ENCODE measurements at regions not wholly inside any gene's neighbourhood (a gene's known extent, or its start where the extent isn't known, plus 50 kb on each side); places are given as distances from the start of the nearest gene placed in this dataset.

DNA sequence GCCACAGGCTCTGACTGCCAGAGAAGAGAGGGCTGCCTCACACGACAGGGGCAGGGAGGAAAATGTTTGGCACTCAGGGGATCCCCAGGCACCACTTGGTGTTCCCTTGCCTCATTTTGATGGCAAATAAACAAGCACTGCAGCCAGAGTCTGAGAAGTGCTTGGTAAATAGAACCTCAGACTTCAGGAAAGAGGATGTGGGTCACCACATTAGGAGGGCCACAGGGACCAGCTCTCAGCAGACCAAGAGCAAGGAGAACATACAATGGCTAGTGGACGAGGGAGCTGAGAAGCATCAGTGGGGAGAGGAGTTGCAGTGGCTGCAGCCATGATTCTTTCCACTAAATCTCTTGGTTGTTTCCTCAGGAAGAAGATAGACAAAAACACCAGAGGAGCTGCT, 413.9 kb downstream of the GADD45G start:
- peak in 1 of 2 donors; percentile 24 for DNase-seq (ENCODE audit: low spot score in 2 of 2)
- no peaks in the 10 kb centered on the region for H3K9me3 ChIP-seq
- WGBS, result 65% methylated on average over 2 of the region's 2 CpGs
- TF ChIP-seq POLR2A (IDR thresholded peaks at IDR 0.05) (no peak), POLR2AphosphoS5 (IDR thresholded peaks at IDR 0.05) (no peak), EP300 (IDR thresholded peaks at IDR 0.05) (no peak)
- TF ChIP-seq, protein P1, sequence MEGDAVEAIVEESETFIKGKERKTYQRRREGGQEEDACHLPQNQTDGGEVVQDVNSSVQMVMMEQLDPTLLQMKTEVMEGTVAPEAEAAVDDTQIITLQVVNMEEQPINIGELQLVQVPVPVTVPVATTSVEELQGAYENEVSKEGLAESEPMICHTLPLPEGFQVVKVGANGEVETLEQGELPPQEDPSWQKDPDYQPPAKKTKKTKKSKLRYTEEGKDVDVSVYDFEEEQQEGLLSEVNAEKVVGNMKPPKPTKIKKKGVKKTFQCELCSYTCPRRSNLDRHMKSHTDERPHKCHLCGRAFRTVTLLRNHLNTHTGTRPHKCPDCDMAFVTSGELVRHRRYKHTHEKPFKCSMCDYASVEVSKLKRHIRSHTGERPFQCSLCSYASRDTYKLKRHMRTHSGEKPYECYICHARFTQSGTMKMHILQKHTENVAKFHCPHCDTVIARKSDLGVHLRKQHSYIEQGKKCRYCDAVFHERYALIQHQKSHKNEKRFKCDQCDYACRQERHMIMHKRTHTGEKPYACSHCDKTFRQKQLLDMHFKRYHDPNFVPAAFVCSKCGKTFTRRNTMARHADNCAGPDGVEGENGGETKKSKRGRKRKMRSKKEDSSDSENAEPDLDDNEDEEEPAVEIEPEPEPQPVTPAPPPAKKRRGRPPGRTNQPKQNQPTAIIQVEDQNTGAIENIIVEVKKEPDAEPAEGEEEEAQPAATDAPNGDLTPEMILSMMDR (IDR thresholded peaks at IDR 0.05), result no peak
- no peak overlapping the region for H3K4me3 ChIP-seq
- H3K27ac ChIP-seq, result no peak overlapping the region
- H3K27me3 ChIP-seq, result no peaks in the 10 kb centered on the region
- H3K4me1 ChIP-seq, result peaks cover 16% of the 10 kb centered on the region
- no peaks in the 10 kb centered on the region for H3K36me3 ChIP-seq

GRCh38 chr9:90019626-90020025, 414.8 kb downstream of the GADD45G start:
- WGBS, result 88% methylated on average over 9 of the region's 9 CpGs
- H3K4me1 ChIP-seq, result peaks cover 9% of the 10 kb centered on the region
- DNase-seq (ENCODE audit: low spot score in 2 of 2), result peak in 1 of 2 donors; percentile 69
- no peaks in the 10 kb centered on the region for H3K36me3 ChIP-seq
- H3K4me3 ChIP-seq, result no peak overlapping the region
- H3K9me3 ChIP-seq, result no peaks in the 10 kb centered on the region
- no peak overlapping the region for H3K27ac ChIP-seq
- TF ChIP-seq POLR2AphosphoS5 (IDR thresholded peaks at IDR 0.05), result no peak
- no peak for TF ChIP-seq POLR2A (IDR thresholded peaks at IDR 0.05)
- TF ChIP-seq, protein P1 (IDR thresholded peaks at IDR 0.05), result no peak
- no peak for TF ChIP-seq EP300 (IDR thresholded peaks at IDR 0.05)
- no peaks in the 10 kb centered on the region for H3K27me3 ChIP-seq

GRCh38 chr9:90020276-90020871, 415.6 kb downstream of the GADD45G start:
- Histone ChIP-seq H3K9me3 (no peaks in the 10 kb centered on the region), H3K36me3 (no peaks in the 10 kb centered on the region), H3K27ac (no peak overlapping the region), H3K4me3 (no peak overlapping the region), H3K4me1 (peaks cover 9% of the 10 kb centered on the region), H3K27me3 (no peaks in the 10 kb centered on the region)
- DNase-seq (ENCODE audit: low spot score in 2 of 2), result peak in 1 of 2 donors; percentile 45
- TF ChIP-seq, protein P1 (IDR thresholded peaks at IDR 0.05), result no peak
- TF ChIP-seq EP300 (IDR thresholded peaks at IDR 0.05) (no peak), POLR2AphosphoS5 (IDR thresholded peaks at IDR 0.05) (no peak), POLR2A (IDR thresholded peaks at IDR 0.05) (no peak)
- WGBS, result 29% methylated on average over 7 of the region's 7 CpGs

DNA sequence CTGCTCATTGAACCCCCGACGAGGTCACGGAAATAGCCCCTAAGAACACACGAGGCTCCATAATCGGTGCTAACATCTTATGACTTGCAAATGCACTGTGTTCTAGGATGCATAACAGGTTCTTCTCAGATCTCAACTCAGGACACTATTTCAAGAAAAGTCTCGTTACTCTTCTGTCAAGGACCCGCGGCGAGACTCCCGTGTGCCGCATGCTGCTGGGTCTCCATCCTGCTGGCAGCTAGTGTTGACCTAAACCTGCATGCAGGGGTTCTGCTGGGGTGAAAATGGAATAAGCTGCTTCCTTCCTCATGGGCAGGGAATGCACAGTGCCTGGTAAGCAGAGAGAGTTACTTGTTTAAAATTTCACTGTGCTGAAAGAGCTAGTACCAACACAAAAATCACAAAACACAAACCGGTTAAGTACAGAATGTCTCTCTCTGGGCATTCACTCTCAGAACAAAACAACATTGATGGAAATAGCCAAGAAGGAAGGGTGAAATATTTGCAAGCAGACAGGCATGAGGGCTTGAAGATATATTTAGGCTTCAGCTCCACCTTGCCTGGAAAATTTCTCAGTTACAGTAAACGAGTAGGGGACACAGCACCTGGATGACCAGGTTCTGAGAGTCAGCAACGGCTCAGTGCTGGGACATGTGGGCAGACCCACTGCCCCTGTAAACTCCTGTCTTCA, 416.5 kb downstream of the GADD45G start:
- Histone ChIP-seq H3K27me3 (no peaks in the 10 kb centered on the region), H3K4me1 (peaks cover 17% of the 10 kb centered on the region), H3K4me3 (no peak overlapping the region), H3K36me3 (no peaks in the 10 kb centered on the region), H3K9me3 (no peaks in the 10 kb centered on the region), H3K27ac (no peak overlapping the region)
- peak in 1 of 2 donors; percentile 53 for DNase-seq (ENCODE audit: low spot score in 2 of 2)
- no peak for TF ChIP-seq EP300 (IDR thresholded peaks at IDR 0.05)
- TF ChIP-seq POLR2A (IDR thresholded peaks at IDR 0.05), result no peak
- TF ChIP-seq POLR2AphosphoS5 (IDR thresholded peaks at IDR 0.05), result no peak
- TF ChIP-seq, protein P1 (IDR thresholded peaks at IDR 0.05), result no peak
- 89% methylated on average over 14 of the region's 14 CpGs for WGBS

DNA sequence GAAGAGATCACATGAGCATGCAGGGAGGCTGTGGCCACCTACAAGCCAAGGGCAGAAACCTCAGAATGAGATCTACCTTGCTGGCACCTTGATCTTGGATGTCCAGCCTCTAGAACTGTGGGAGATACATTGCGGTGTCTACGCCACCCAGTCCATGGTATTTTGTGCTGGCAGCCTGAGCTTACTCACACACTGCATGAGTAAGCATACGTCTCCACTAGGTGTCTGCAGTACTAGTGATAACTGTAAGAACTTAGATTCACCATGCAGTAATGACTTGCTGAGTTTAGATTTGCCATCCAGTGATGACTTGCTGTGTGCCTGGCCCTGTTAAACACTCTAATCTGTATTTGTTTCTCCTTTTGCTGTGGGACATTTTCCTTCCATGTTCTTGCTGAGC, 417.7 kb downstream of the GADD45G start:
- no peak for TF ChIP-seq POLR2A (IDR thresholded peaks at IDR 0.05)
- no peak for TF ChIP-seq POLR2AphosphoS5 (IDR thresholded peaks at IDR 0.05)
- TF ChIP-seq, protein P1 (IDR thresholded peaks at IDR 0.05), result no peak
- no peak for TF ChIP-seq EP300 (IDR thresholded peaks at IDR 0.05)
- Histone ChIP-seq H3K9me3 (no peaks in the 10 kb centered on the region), H3K27ac (no peak overlapping the region)

More for the DNA sequence above, 417.7 kb downstream of the GADD45G start:
- peak in 1 of 2 donors; percentile 0 for DNase-seq (ENCODE audit: low spot score in 2 of 2)
- Histone ChIP-seq H3K4me3 (no peak overlapping the region), H3K4me1 (peaks cover 17% of the 10 kb centered on the region), H3K27me3 (no peaks in the 10 kb centered on the region), H3K36me3 (no peaks in the 10 kb centered on the region)
- WGBS, result 93% methylated on average over 3 of the region's 3 CpGs

Measured in suprapubic skin (tissue), 4 donors.